Left ventricle myocardium inferior (tissue), 1 donor: ENCODE measurements at regions not wholly inside any gene's neighbourhood (a gene's known extent, or its start where the extent isn't known, plus 50 kb on each side); places are given as distances from the start of the nearest gene placed in this dataset.

Source experiments
- DNase-seq: peaks from one replicate; pipeline ENCODE4 v3.0.0-alpha.2; 2020
- H3K27ac ChIP-seq: fragments of 200-600 bp; replicated peaks from 2 replicates; pipeline ENCODE4 v1.8.0; 2021
- H3K27me3 ChIP-seq: fragments of 200-600 bp; 2 replicates; pipeline ENCODE4 v1.8.0; 2021; ENCODE audit warnings: low read depth
- H3K36me3 ChIP-seq: fragments of 200-600 bp; 2 replicates; pipeline ENCODE4 v1.8.0; 2021
- H3K4me1 ChIP-seq: fragments of 200-600 bp; 2 replicates; pipeline ENCODE4 v1.8.0; 2021
- H3K4me3 ChIP-seq: fragments of 200-600 bp; 2 replicates; pipeline ENCODE4 v1.8.0; 2021; ENCODE audit warnings: mild to moderate bottlenecking, moderate library complexity
- H3K9me3 ChIP-seq: fragments of 200-600 bp; replicated peaks from 2 replicates; pipeline ENCODE4 v1.8.0; 2021
- CTCF ChIP-seq: fragments of 200-600 bp; IDR thresholded peaks from 2 replicates; pipeline ENCODE4 v1.8.0; 2021; ENCODE audit warnings: antibody characterized with exemption, mild to moderate bottlenecking, borderline replicate concordance
- intact Hi-C: fragments of 100-400 bp; cut with micrococcal nuclease; formaldehyde crosslinking; loops from one replicate; pipeline ENCODE4 v1.11.0; 2022
- donor health status: DM: no; HTN: yes; CAD: no; lungs with severe emphysema.

GRCh38 chr9:18255747-18256146 lies 218.2 kb upstream of the ADAMTSL1 start:
- no peak overlapping the region for H3K27ac ChIP-seq
- H3K27me3 ChIP-seq, result no peaks in the 10 kb centered on the region
- no peaks in the 10 kb centered on the region for H3K36me3 ChIP-seq
- no peak overlapping the region for H3K4me3 ChIP-seq
- intact Hi-C loops, result loop anchor here (5.0 to 10.0 kb wide), 3 partner anchors 139 to 772 kb away; no protein-coding TSS in a partner anchor
- no peak for DNase-seq
- H3K4me1 ChIP-seq, result peaks cover 2% of the 10 kb centered on the region
- TF ChIP-seq CTCF, result no peak
- H3K9me3 ChIP-seq, result no peaks in the 10 kb centered on the region

- H3K36me3 ChIP-seq, result no peaks in the 10 kb centered on the region
- no peaks in the 10 kb centered on the region for H3K9me3 ChIP-seq
- H3K27me3 ChIP-seq, result no peaks in the 10 kb centered on the region
- no peak overlapping the region for H3K27ac ChIP-seq
- no peak for DNase-seq
- H3K4me3 ChIP-seq, result no peak overlapping the region
- no peak for TF ChIP-seq CTCF
- H3K4me1 ChIP-seq, result peaks cover 7% of the 10 kb centered on the region
- intact Hi-C loops, result loop anchor here (5.0 to 10.0 kb wide), 3 partner anchors 138 to 771 kb away; no protein-coding TSS in a partner anchor
Observed at GRCh38 chr9:18256568-18256967, 217.4 kb upstream of the ADAMTSL1 start.

DNA sequence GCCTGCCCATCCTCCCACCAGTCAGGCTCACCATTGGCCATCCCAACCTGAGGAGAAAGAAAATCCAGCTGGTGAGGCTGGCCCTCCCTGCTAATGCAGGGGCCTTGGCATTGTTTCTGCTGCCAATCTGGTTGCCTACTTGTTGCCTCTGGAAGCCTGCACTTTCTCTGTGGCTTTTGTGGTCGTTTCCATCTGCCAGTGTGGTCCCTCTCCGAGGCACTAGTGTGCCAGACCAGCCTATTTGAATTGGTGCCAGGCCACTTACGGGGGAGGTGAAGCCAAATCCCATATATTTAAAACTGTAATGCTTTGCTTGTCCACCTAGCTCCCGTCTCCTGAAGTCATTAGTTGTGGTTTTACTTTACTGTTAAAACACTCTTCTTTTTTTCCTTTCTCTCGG lies 213.4 kb upstream of the ADAMTSL1 start:
- no peak for DNase-seq
- Histone ChIP-seq H3K36me3 (no peaks in the 10 kb centered on the region), H3K27me3 (no peaks in the 10 kb centered on the region), H3K9me3 (no peaks in the 10 kb centered on the region), H3K4me3 (no peak overlapping the region), H3K4me1 (peaks cover 7% of the 10 kb centered on the region), H3K27ac (no peak overlapping the region)
- intact Hi-C loops, result no loop called here
- no peak for TF ChIP-seq CTCF

DNA sequence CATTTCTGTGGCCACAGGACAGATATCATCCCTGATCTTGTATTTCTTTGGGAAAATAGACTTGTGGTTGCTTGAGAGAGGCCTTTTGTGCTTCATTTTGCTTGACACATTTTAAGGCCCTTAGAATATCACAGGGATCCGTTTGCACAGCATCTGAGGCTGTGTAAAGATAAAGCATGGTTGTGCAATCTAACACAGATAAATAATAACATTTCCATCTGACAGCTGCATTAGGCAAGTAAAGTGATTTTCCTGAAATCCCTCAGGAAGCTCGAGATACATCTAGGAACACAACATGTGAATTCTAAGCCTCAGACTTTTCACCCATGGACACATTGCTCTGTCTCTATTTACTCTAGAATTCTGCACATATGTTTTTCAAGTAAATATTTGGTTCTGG lies 212.8 kb upstream of the ADAMTSL1 start:
- no peak for DNase-seq
- TF ChIP-seq CTCF, result no peak
- Histone ChIP-seq H3K4me3 (no peak overlapping the region), H3K4me1 (peaks cover 7% of the 10 kb centered on the region), H3K27me3 (no peaks in the 10 kb centered on the region), H3K27ac (no peak overlapping the region), H3K36me3 (no peaks in the 10 kb centered on the region), H3K9me3 (no peaks in the 10 kb centered on the region)
- intact Hi-C loops, result no loop called here

DNA sequence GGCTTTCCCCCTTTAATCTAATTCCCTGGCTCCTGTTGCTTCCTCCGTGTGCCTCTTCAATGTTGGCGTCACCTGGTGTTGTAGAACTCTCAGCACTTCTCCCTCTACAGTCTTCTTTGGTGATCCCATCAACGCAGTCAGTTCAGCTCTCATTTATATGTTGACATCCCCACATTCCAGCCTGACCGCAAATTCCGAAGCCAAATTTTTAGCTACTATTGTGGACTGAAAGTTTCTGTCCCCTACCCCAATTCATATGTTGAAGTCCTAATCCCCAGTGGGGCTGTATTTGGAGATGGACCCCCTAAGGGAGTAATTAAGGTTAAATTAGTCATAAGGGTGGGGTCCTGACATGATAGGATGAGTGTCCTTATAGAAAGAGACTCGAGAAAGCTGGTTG lies 210.6 kb upstream of the ADAMTSL1 start:
- intact Hi-C loops, result no loop called here
- no peak for TF ChIP-seq CTCF
- H3K4me3 ChIP-seq, result no peak overlapping the region
- no peaks in the 10 kb centered on the region for H3K9me3 ChIP-seq
- no peaks in the 10 kb centered on the region for H3K27me3 ChIP-seq
- H3K36me3 ChIP-seq, result no peaks in the 10 kb centered on the region
- peaks cover 7% of the 10 kb centered on the region for H3K4me1 ChIP-seq
- no peak for DNase-seq
- H3K27ac ChIP-seq, result no peak overlapping the region

DNA sequence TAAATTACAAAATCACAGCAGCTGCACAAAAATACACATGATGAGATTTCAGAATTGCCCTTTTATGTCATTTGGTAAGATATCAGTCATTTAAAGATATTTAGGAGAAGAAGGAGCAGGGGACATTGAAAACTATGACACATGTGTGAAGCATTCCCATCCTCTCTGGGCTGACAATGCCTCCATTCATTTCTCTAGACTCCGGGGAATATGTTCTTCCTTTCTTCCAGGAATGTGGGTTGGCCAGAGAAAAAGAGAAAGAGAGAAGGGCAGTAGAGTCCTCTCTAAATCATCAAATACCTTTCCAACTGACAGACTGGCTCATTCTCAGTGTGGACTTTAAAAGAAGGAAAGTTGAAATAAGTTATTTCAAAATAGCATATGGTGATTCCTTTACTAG lies 205.6 kb upstream of the ADAMTSL1 start:
- no peak for TF ChIP-seq CTCF
- H3K4me3 ChIP-seq, result no peak overlapping the region
- H3K27me3 ChIP-seq, result no peaks in the 10 kb centered on the region
- DNase-seq, result no peak
- no peaks in the 10 kb centered on the region for H3K36me3 ChIP-seq
- peaks cover 12% of the 10 kb centered on the region for H3K9me3 ChIP-seq
- no peak overlapping the region for H3K27ac ChIP-seq
- intact Hi-C loops, result no loop called here
- H3K4me1 ChIP-seq, result no peaks in the 10 kb centered on the region
